ENCODE measurements at regions not wholly inside any gene's neighbourhood (a gene's known extent, or its start where the extent isn't known, plus 50 kb on each side); places are given as distances from the start of the nearest gene placed in this dataset.
A peak's percentile ranks its signal among the peaks of the same experiment; 100 is the strongest.

DNA sequence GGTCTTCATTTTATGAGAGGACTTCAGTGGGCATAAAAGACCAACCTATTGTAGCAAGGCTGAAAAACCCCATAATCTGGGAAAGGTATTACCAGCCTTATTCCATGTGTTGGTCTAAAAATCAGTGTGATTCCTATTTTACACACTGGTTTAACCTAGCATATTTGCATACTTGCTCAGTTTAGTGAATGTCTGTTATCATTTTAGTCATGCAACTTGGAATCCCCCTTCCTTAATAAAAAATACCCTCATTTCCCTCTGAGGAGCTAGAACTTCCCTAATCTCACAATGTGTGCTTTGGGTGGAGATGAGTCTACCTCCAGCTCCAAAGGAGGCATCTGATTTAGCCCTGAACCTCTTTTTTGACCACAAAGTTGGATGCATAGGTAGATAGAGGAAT lies 312.8 kb upstream of the SORCS1 start:
- Histone ChIP-seq H3K9me3 (ENCODE audit: control insufficient read depth, low read length) (no peaks in the 10 kb centered on the region), H3K4me3 (ENCODE audit: low read length) (no peak overlapping the region), H3K4me1 (ENCODE audit: control insufficient read depth, insufficient read depth, low read length) (no peaks in the 10 kb centered on the region), H3K36me3 (ENCODE audit: control insufficient read depth, insufficient read depth, low read length, severe bottlenecking) (no peaks in the 10 kb centered on the region), H3K27me3 (replicated peaks; ENCODE audit: control insufficient read depth, insufficient read depth, low read length) (no peaks in the 10 kb centered on the region), H3K9ac (ENCODE audit: low read length) (no peak overlapping the region)
- DNase-seq (ENCODE audit: low read depth), result no peak

DNA sequence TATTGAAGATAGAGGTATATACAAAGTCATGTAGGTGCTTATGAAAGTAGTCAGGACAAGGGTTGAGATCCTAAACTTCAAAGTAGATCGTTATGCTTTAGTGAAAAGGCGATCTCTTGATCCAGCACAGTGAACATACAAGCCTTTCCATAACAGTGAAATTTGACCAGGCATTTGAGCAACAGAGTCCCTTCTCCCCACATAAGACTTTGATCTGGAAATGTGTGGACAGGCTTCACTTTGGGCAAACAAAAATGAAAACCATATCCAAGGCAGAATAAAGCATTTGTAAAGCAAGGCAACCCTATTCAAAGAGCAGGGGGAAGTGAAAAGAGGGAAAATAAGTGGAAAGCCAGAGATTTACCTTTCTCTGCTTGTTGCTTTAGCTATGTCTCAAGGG lies 311.9 kb upstream of the SORCS1 start:
- Histone ChIP-seq H3K9me3 (ENCODE audit: control insufficient read depth, low read length) (no peaks in the 10 kb centered on the region), H3K4me1 (ENCODE audit: control insufficient read depth, insufficient read depth, low read length) (no peaks in the 10 kb centered on the region), H3K4me3 (ENCODE audit: low read length) (no peak overlapping the region), H3K36me3 (ENCODE audit: control insufficient read depth, insufficient read depth, low read length, severe bottlenecking) (no peaks in the 10 kb centered on the region), H3K27me3 (replicated peaks; ENCODE audit: control insufficient read depth, insufficient read depth, low read length) (no peaks in the 10 kb centered on the region), H3K9ac (ENCODE audit: low read length) (no peak overlapping the region)
- no peak for DNase-seq (ENCODE audit: low read depth)

DNA sequence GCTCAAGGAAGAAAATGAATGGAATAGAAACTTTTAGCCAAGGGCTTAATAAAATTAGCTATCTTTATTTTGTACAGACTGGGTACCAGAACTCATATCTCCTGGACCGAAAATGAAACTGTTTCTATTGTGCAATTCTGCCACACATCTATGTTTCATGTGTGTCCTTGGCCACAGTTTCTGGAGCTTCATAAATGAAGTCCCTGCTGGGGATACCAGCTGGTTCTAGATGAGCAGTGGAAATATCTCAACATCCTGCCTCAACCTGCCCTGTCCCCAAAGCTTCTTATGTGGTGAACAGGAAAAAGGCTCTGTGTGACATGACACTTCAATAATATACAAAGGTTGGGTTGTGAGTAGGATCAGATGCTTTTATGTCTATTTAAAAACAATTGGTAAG lies 310.1 kb upstream of the SORCS1 start:
- no peaks in the 10 kb centered on the region for H3K36me3 ChIP-seq (ENCODE audit: control insufficient read depth, insufficient read depth, low read length, severe bottlenecking)
- H3K4me3 ChIP-seq (ENCODE audit: low read length), result no peak overlapping the region
- H3K9ac ChIP-seq (ENCODE audit: low read length), result no peak overlapping the region

DNA sequence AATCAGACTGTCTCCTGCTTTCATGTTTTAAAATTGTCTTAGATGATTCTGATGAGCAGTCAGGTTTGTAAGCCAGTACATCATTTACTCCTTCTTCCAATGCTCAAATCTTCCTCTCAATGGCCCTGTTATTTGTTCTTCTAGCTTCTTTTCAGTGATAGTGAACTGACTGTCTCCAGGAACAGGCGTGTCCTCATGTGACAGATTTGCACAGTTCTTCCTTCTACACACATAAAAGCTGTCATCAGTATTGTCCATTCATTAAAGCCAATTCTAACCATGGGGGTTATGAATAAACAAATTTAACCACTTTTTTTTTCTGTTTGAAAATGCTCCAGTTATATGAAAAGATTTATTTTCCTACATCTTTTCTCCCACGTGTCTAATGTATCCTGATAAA lies 308.7 kb upstream of the SORCS1 start:
- H3K27me3 ChIP-seq (replicated peaks; ENCODE audit: control insufficient read depth, insufficient read depth, low read length), result no peaks in the 10 kb centered on the region
- DNase-seq (ENCODE audit: low read depth), result no peak
- no peaks in the 10 kb centered on the region for H3K36me3 ChIP-seq (ENCODE audit: control insufficient read depth, insufficient read depth, low read length, severe bottlenecking)
- no peaks in the 10 kb centered on the region for H3K9me3 ChIP-seq (ENCODE audit: control insufficient read depth, low read length)
- H3K4me3 ChIP-seq (ENCODE audit: low read length), result no peak overlapping the region
- H3K4me1 ChIP-seq (ENCODE audit: control insufficient read depth, insufficient read depth, low read length), result no peaks in the 10 kb centered on the region
- H3K9ac ChIP-seq (ENCODE audit: low read length), result no peak overlapping the region

More for the DNA sequence above, 310.1 kb upstream of the SORCS1 start:
- H3K9me3 ChIP-seq (ENCODE audit: control insufficient read depth, low read length), result no peaks in the 10 kb centered on the region
- no peaks in the 10 kb centered on the region for H3K4me1 ChIP-seq (ENCODE audit: control insufficient read depth, insufficient read depth, low read length)
- no peaks in the 10 kb centered on the region for H3K27me3 ChIP-seq (replicated peaks; ENCODE audit: control insufficient read depth, insufficient read depth, low read length)
- no peak for DNase-seq (ENCODE audit: low read depth)

DNA sequence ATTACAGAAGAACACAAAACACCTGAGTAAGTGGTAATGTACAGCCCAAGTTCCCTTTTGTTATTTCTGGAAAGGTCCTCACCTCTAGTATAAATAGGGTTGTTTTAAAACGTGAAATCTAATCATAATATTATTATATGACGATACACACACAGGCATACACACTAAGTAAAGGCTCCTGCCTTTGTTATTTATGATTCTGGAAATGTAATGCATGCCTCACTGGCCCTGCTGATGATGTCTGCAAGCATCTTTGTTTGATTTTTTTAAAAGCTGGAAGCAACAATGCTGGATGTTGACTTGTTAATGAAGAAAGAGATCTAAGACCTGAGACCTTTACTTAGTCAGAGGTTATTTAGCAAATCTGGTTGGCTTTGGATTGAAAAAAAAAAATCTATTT lies 307.4 kb upstream of the SORCS1 start:
- DNase-seq (ENCODE audit: low read depth), result no peak
- Histone ChIP-seq H3K9ac (ENCODE audit: low read length) (no peak overlapping the region), H3K9me3 (ENCODE audit: control insufficient read depth, low read length) (no peaks in the 10 kb centered on the region), H3K27me3 (replicated peaks; ENCODE audit: control insufficient read depth, insufficient read depth, low read length) (no peaks in the 10 kb centered on the region), H3K4me3 (ENCODE audit: low read length) (no peak overlapping the region), H3K36me3 (ENCODE audit: control insufficient read depth, insufficient read depth, low read length, severe bottlenecking) (no peaks in the 10 kb centered on the region), H3K4me1 (ENCODE audit: control insufficient read depth, insufficient read depth, low read length) (no peaks in the 10 kb centered on the region)

DNA sequence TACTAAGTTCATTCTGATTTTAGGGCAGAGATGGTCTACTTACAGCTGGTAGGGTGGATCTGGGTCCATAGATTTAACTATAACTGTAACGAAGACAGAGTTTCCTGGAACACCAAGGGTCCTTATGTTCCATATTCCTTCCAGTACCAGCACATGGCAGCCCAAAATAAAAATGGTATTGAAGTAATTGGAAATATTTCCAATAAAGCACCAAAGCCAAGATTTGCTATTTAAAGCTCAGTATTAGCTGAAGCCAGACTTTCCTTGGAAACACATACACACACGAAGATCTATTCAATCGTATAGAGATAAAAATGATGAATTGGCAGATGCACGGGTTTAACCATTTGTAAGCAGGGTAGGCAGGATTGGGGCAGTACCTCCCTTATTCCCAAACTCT lies 289.1 kb upstream of the SORCS1 start:
- Histone ChIP-seq H3K9me3 (ENCODE audit: control insufficient read depth, low read length) (no peaks in the 10 kb centered on the region), H3K27me3 (replicated peaks; ENCODE audit: control insufficient read depth, insufficient read depth, low read length) (no peaks in the 10 kb centered on the region), H3K4me3 (ENCODE audit: low read length) (no peak overlapping the region)

DNA sequence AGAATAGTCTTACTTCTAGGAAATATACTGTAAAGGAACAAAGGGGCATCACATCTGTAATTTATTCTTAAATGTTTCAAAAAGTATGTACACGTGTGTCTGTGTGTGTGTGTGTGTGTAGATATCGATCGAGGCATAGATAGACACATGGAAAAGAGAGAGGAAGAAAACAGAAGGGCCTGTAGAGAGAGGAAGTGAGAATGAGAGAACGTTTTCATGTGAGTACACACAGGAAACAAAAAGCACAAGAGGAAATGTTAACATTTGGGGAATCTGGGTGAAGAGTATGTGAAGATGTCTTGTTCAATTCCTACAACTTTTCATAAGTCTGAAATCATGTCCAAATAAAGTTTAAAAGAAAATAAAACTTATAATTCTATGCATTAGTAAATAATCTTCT lies 286.5 kb upstream of the SORCS1 start:
- Histone ChIP-seq H3K9ac (ENCODE audit: low read length) (no peak overlapping the region), H3K4me3 (ENCODE audit: low read length) (no peak overlapping the region), H3K27me3 (replicated peaks; ENCODE audit: control insufficient read depth, insufficient read depth, low read length) (no peaks in the 10 kb centered on the region), H3K9me3 (ENCODE audit: control insufficient read depth, low read length) (no peaks in the 10 kb centered on the region), H3K36me3 (ENCODE audit: control insufficient read depth, insufficient read depth, low read length, severe bottlenecking) (no peaks in the 10 kb centered on the region), H3K4me1 (ENCODE audit: control insufficient read depth, insufficient read depth, low read length) (no peaks in the 10 kb centered on the region)
- DNase-seq (ENCODE audit: low read depth), result no peak

More for the DNA sequence above, 289.1 kb upstream of the SORCS1 start:
- Histone ChIP-seq H3K9ac (ENCODE audit: low read length) (no peak overlapping the region), H3K4me1 (ENCODE audit: control insufficient read depth, insufficient read depth, low read length) (no peaks in the 10 kb centered on the region), H3K36me3 (ENCODE audit: control insufficient read depth, insufficient read depth, low read length, severe bottlenecking) (no peaks in the 10 kb centered on the region)
- no peak for DNase-seq (ENCODE audit: low read depth)

DNA sequence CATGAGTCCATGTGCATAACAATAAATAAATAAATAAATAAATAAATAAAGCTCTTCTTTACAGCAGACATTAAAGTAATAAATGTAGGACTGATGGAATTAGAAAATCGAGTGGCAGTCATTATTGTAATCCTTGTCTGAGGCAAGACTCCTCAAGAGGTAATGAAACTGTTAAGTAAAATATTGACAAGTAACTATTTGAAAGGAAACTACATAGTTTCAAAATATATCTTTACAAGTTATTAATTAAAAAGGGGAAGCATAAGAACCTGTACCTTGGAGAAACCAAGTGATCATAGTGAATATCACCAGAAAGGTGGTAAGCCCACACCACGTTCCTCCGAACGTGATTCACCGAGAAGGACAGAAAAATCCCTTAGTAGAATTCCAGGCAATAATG lies 285.6 kb upstream of the SORCS1 start:
- no peak overlapping the region for H3K9ac ChIP-seq (ENCODE audit: low read length)
- H3K9me3 ChIP-seq (ENCODE audit: control insufficient read depth, low read length), result no peaks in the 10 kb centered on the region
- no peak overlapping the region for H3K4me3 ChIP-seq (ENCODE audit: low read length)
- H3K27me3 ChIP-seq (replicated peaks; ENCODE audit: control insufficient read depth, insufficient read depth, low read length), result no peaks in the 10 kb centered on the region
- no peaks in the 10 kb centered on the region for H3K36me3 ChIP-seq (ENCODE audit: control insufficient read depth, insufficient read depth, low read length, severe bottlenecking)
- H3K4me1 ChIP-seq (ENCODE audit: control insufficient read depth, insufficient read depth, low read length), result no peaks in the 10 kb centered on the region
- no peak for DNase-seq (ENCODE audit: low read depth)

DNA sequence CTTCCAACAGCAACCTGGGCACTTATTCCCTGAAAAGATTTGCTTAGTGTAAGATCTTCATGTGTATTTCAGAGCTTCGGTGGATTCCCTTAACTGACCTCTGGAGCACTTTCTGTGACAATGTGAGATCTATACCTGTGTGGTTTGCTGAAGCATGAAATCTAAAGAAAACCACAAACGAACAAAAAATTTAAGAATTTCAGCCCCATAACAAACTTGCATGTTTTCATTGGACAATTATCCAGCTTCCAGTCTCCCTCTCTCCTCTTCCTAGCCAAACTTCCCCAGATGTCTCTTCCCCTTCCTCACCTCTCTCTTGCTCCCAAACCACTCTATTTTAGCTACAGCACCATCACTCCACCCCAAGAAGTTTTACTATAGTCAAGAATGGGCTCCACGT lies 279.9 kb upstream of the SORCS1 start:
- no peak for DNase-seq (ENCODE audit: low read depth)
- H3K9me3 ChIP-seq (ENCODE audit: control insufficient read depth, low read length), result no peaks in the 10 kb centered on the region
- H3K9ac ChIP-seq (ENCODE audit: low read length), result no peak overlapping the region
- no peaks in the 10 kb centered on the region for H3K36me3 ChIP-seq (ENCODE audit: control insufficient read depth, insufficient read depth, low read length, severe bottlenecking)
- no peaks in the 10 kb centered on the region for H3K4me1 ChIP-seq (ENCODE audit: control insufficient read depth, insufficient read depth, low read length)
- H3K4me3 ChIP-seq (ENCODE audit: low read length), result no peak overlapping the region
- H3K27me3 ChIP-seq (replicated peaks; ENCODE audit: control insufficient read depth, insufficient read depth, low read length), result no peaks in the 10 kb centered on the region

DNA sequence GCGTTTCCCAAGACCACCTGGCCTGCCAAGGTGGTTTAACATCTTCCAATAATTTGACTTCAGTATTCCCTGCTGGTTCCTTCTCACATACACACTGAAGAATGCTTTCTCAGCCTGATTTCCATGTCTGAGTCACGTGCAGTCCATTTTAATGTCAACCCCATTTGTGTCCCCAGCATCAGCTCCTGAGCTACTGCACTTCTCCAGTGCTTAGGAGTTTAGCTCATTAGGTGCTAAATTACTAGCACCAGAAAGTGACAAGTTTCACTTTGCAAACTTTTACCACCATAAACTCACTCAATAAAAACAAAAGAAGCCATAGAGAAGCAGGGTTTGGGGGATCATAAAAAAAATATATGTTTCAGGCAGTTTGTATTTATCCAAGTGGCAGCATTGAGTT lies 279.3 kb upstream of the SORCS1 start:
- H3K9me3 ChIP-seq (ENCODE audit: control insufficient read depth, low read length), result no peaks in the 10 kb centered on the region
- no peaks in the 10 kb centered on the region for H3K36me3 ChIP-seq (ENCODE audit: control insufficient read depth, insufficient read depth, low read length, severe bottlenecking)
- H3K4me3 ChIP-seq (ENCODE audit: low read length), result no peak overlapping the region
- H3K9ac ChIP-seq (ENCODE audit: low read length), result no peak overlapping the region
- H3K27me3 ChIP-seq (replicated peaks; ENCODE audit: control insufficient read depth, insufficient read depth, low read length), result no peaks in the 10 kb centered on the region
- no peaks in the 10 kb centered on the region for H3K4me1 ChIP-seq (ENCODE audit: control insufficient read depth, insufficient read depth, low read length)
- DNase-seq (ENCODE audit: low read depth), result no peak

DNA sequence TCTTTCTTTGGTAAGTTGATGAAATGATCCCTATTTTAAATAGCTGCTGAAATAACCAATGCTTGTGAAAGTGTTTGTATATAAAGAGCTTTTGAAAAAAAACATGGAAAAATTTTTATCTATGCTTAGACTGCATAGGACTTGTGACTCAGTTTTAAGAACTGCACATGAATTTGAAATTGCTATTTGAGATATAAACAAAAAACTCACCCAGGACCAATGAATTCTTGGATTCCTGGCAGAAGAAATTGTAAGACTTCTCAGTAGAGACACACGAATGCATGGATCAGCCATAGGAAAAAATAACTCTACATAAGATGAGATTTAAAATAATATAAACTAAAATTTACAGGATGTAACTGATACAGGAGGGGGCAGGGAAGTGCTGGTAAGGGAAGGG lies 278.8 kb upstream of the SORCS1 start:
- H3K36me3 ChIP-seq (ENCODE audit: control insufficient read depth, insufficient read depth, low read length, severe bottlenecking), result no peaks in the 10 kb centered on the region
- H3K4me3 ChIP-seq (ENCODE audit: low read length), result no peak overlapping the region
- H3K9me3 ChIP-seq (ENCODE audit: control insufficient read depth, low read length), result no peaks in the 10 kb centered on the region
- no peaks in the 10 kb centered on the region for H3K4me1 ChIP-seq (ENCODE audit: control insufficient read depth, insufficient read depth, low read length)
- no peak for DNase-seq (ENCODE audit: low read depth)
- no peak overlapping the region for H3K9ac ChIP-seq (ENCODE audit: low read length)
- no peaks in the 10 kb centered on the region for H3K27me3 ChIP-seq (replicated peaks; ENCODE audit: control insufficient read depth, insufficient read depth, low read length)

DNA sequence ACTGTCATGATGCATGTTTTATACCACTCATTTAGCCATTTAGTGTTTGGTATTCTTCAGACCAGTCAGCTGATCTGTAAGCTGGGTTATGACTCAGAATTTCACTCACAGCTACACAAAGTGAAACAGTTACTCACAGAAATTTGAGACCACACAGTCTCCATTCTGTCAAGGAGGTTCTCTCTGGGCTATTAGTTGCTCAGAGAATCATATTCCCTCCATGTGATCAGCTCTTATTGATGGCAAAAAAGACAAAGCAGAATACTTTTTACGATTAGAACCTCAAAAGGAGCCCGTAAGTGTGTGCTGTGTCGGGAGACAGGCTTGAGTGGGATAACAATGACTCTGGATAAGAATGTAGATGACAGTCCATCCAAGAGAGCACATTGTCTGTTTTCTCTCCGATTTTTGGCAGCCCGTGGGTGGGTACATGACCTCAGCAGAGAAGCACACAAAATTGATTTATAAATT lies 277.6 kb upstream of the SORCS1 start:
- Histone ChIP-seq H3K27me3 (replicated peaks; ENCODE audit: control insufficient read depth, insufficient read depth, low read length) (no peaks in the 10 kb centered on the region), H3K9ac (ENCODE audit: low read length) (no peak overlapping the region), H3K36me3 (ENCODE audit: control insufficient read depth, insufficient read depth, low read length, severe bottlenecking) (no peaks in the 10 kb centered on the region), H3K4me1 (ENCODE audit: control insufficient read depth, insufficient read depth, low read length) (peaks cover 6% of the 10 kb centered on the region), H3K9me3 (ENCODE audit: control insufficient read depth, low read length) (no peaks in the 10 kb centered on the region), H3K4me3 (ENCODE audit: low read length) (no peak overlapping the region)
- peak; percentile 1 for DNase-seq (ENCODE audit: low read depth)

Data from adipocyte (in vitro differentiated cells).